ENCODE measurements at regions not wholly inside any gene's neighbourhood (a gene's known extent, or its start where the extent isn't known, plus 50 kb on each side); places are given as distances from the start of the nearest gene placed in this dataset.

GRCh38 chr20:48468571-48468970, 359.2 kb downstream of the PREX1 start:
- H3K27ac ChIP-seq (ENCODE audit: extremely low read length, insufficient read depth, low read length) = no peak overlapping the region
- no peak overlapping the region for H3K4me3 ChIP-seq (replicated peaks in 1 of 3; ENCODE audit: insufficient read depth in 1 of 3, low read depth in 2 of 3, low read length in 3 of 3)
- H3K4me1 ChIP-seq (ENCODE audit: insufficient read depth, low read length) = no peaks in the 10 kb centered on the region
- H3K9ac ChIP-seq (ENCODE audit: insufficient read depth, low read depth, low read length) = no peak overlapping the region
- no peak overlapping the region for H3K4me2 ChIP-seq (ENCODE audit: low read depth, low read length)
- in situ Hi-C loops (cut with HindIII; ENCODE audit: extremely low pct_ligation_motif_present, low pct_unique_long_range_greater_than_20kb) (no loop called here), intact Hi-C loops (cut with micrococcal nuclease; ENCODE audit: unreplicated experiment) (no loop called here)
- H3K36me3 ChIP-seq (replicated peaks in 1 of 2; ENCODE audit: control insufficient read depth in 1 of 2, insufficient read depth in 2 of 2, low read length in 2 of 2) = no peaks in the 10 kb centered on the region
- no peak overlapping the region for H2AFZ ChIP-seq (ENCODE audit: low read length)
- H3K79me2 ChIP-seq (ENCODE audit: insufficient read depth, low read length) = no peaks in the 10 kb centered on the region
- WGBS (ENCODE audit: low lambda C conversion rate) = 13% methylated on average over 5 of the region's 5 CpGs
- BruUV-seq (replicated peaks) = no TSS peak
- ATAC-seq (no peak), FAIRE-seq (no peak), DNase-seq (ENCODE audit: low spot score) (no peak)
- TF ChIP-seq ZFX (CRISPR knock-in tag; IDR thresholded peaks at IDR 0.05; ENCODE audit: low read depth) (0 out of 2 replicates have a peak, but pooled peaks have one; percentile 6), HNF1B (CRISPR knock-in tag; IDR thresholded peaks at IDR 0.05) (no peak)
- no peaks in the 10 kb centered on the region for H4K20me1 ChIP-seq (ENCODE audit: insufficient read depth, low read length)
- POLR2A ChIA-PET = no interaction called here
- CTCF ChIA-PET (ENCODE audit: low intra/inter-chr PET ratio, low total read pairs) = no interaction called here
- no peaks in the 10 kb centered on the region for H3K9me3 ChIP-seq (ENCODE audit: low read length)
- H3K27me3 ChIP-seq (ENCODE audit: control insufficient read depth in 1 of 2, insufficient read depth in 2 of 2, low read length in 2 of 2) = peaks cover 4 to 49% of the 10 kb centered on the region in 2 experiments; a peak in 3 of 5 replicates

- H3K79me2 ChIP-seq (ENCODE audit: insufficient read depth, low read length) = no peaks in the 10 kb centered on the region
- ChIA-PET CTCF (ENCODE audit: low intra/inter-chr PET ratio, low total read pairs) (no interaction called here), POLR2A (no interaction called here)
- no peak overlapping the region for H3K4me2 ChIP-seq (ENCODE audit: low read depth, low read length)
- no peaks in the 10 kb centered on the region for H3K36me3 ChIP-seq (replicated peaks in 1 of 2; ENCODE audit: control insufficient read depth in 1 of 2, insufficient read depth in 2 of 2, low read length in 2 of 2)
- ATAC-seq = peak; percentile 28; the same call in 1 of the 3 replicates
- peaks cover 4 to 49% of the 10 kb centered on the region in 2 experiments; a peak in 3 of 5 replicates for H3K27me3 ChIP-seq (ENCODE audit: control insufficient read depth in 1 of 2, insufficient read depth in 2 of 2, low read length in 2 of 2)
- H3K4me3 ChIP-seq (replicated peaks in 1 of 3; ENCODE audit: insufficient read depth in 1 of 3, low read depth in 2 of 3, low read length in 3 of 3) = no peak overlapping the region
- no peak for DNase-seq (ENCODE audit: low spot score)
- intact Hi-C loops (cut with micrococcal nuclease; ENCODE audit: unreplicated experiment) (no loop called here), in situ Hi-C loops (cut with HindIII; ENCODE audit: extremely low pct_ligation_motif_present, low pct_unique_long_range_greater_than_20kb) (no loop called here)
- no TSS peak for BruUV-seq (replicated peaks)
- H3K27ac ChIP-seq (ENCODE audit: extremely low read length, insufficient read depth, low read length) = no peak overlapping the region
- no peaks in the 10 kb centered on the region for H4K20me1 ChIP-seq (ENCODE audit: insufficient read depth, low read length)
- 20% methylated on average over 2 of the region's 2 CpGs for WGBS (ENCODE audit: low lambda C conversion rate)
- H3K4me1 ChIP-seq (ENCODE audit: insufficient read depth, low read length) = no peaks in the 10 kb centered on the region
- no peaks in the 10 kb centered on the region for H3K9me3 ChIP-seq (ENCODE audit: low read length)
- no peak overlapping the region for H2AFZ ChIP-seq (ENCODE audit: low read length)
- FAIRE-seq = no peak
- H3K9ac ChIP-seq (ENCODE audit: insufficient read depth, low read depth, low read length) = no peak overlapping the region
- peak; percentile 49; the same call in 1 of the 2 replicates for TF ChIP-seq HCFC1 (IDR thresholded peaks at IDR 0.05; ENCODE audit: low read depth, low read length)
- TF ChIP-seq THAP11 (CRISPR knock-in tag; IDR thresholded peaks at IDR 0.05) = peak; percentile 96
- TF ChIP-seq ZNF816 (CRISPR knock-in tag; IDR thresholded peaks at IDR 0.05; ENCODE audit: borderline replicate concordance) = no peak
- TF ChIP-seq ZNF143 (CRISPR knock-in tag; IDR thresholded peaks at IDR 0.05) = peak; percentile 90
- no peak for TF ChIP-seq RNF219 (CRISPR knock-in tag; IDR thresholded peaks at IDR 0.05)
- TF ChIP-seq ZBTB49 (CRISPR knock-in tag; IDR thresholded peaks at IDR 0.05; ENCODE audit: borderline replicate concordance) = no peak
- peak; percentile 40; the same call in 1 of the 2 replicates for TF ChIP-seq NR2C2 (CRISPR knock-in tag; IDR thresholded peaks at IDR 0.05; ENCODE audit: borderline replicate concordance)
- TF ChIP-seq BCL3 (CRISPR knock-in tag; IDR thresholded peaks at IDR 0.05) = no peak
- no peak for TF ChIP-seq RCOR2 (CRISPR knock-in tag; IDR thresholded peaks at IDR 0.05)
- TF ChIP-seq XBP1 (CRISPR knock-in tag; IDR thresholded peaks at IDR 0.05) = no peak
These were observed 360.2 kb downstream of the PREX1 start for GRCh38 chr20:48467622-48468021.
